Adrenal gland (tissue), 7 donors: ENCODE measurements at regions not wholly inside any gene's neighbourhood (a gene's known extent, or its start where the extent isn't known, plus 50 kb on each side); places are given as distances from the start of the nearest gene placed in this dataset.

Experiments used
- DNase-seq, 7 donors: peaks; one replicate each; pipeline ENCODE4 v3.0.0-alpha.2; 2019 to 2020
- H3K27ac ChIP-seq, 5 donors: fragments of 200-600 bp; sonication (generic) in 4 of 5; 1 replicate in 3 of 5; 2 replicates in 2 of 5; pipeline versions ENCODE4 v1.5.1 to v1.8.0; 2016 to 2020; ENCODE audit warnings: mild to moderate bottlenecking in 1 of 5
- H3K27me3 ChIP-seq: fragments of 200-600 bp; 2 replicates; pipeline ENCODE4 v1.8.0; 2021
- H3K36me3 ChIP-seq, 2 donors: fragments of 200-600 bp; replicated peaks in 1 of 2; 1 replicate in 1 of 2; 2 replicates in 1 of 2; pipeline versions ENCODE4 v1.5.1 to v1.8.0; 2018 to 2022
- H3K4me1 ChIP-seq, 2 donors: fragments of 200-600 bp; replicated peaks in 1 of 2; 1 replicate in 1 of 2; 2 replicates in 1 of 2; pipeline versions ENCODE4 v1.5.1 to v1.8.0; 2018 to 2021
- H3K4me3 ChIP-seq, 4 donors: fragments of 200-600 bp; sonication (generic) in 3 of 4; one replicate each; pipeline ENCODE4 v1.5.1; 2016 to 2018
- H3K9me3 ChIP-seq, 3 donors: fragments of 200-600 bp; sonication (generic) in 1 of 3; replicated peaks in 1 of 3; 1 replicate in 2 of 3; 2 replicates in 1 of 3; pipeline versions ENCODE4 v1.5.1 to v1.8.0; 2016 to 2021
- POLR2A ChIP-seq, 2 donors: fragments of 450-650 bp; IDR thresholded peaks; one replicate each; pipeline ENCODE4 v1.6.1; 2017; ENCODE audit warnings: antibody characterized with exemption in 2 of 2, mild to moderate bottlenecking in 2 of 2, moderate library complexity in 1 of 2
- intact Hi-C, 2 donors: fragments of 100-400 bp; cut with DNase I; formaldehyde crosslinking; loops; one replicate each; pipeline versions ENCODE4 v1.14.1 to v1.15.0; 2022 to 2023
- TF ChIP-seq, protein P1 (sequence below), 6 experiments: fragments of 450-650 bp in 4 of 6; fragments of 200-600 bp in 2 of 6; sonication (generic) in 1 of 6; IDR thresholded peaks; 1 replicate in 5 of 6; 2 replicates in 1 of 6; pipeline versions ENCODE4 v1.5.1 to v1.8.0; 2016 to 2021; ENCODE audit warnings: antibody characterized with exemption in 6 of 6, mild to moderate bottlenecking in 2 of 6, moderate library complexity in 1 of 6
- donor health status: DM: yes; HTN: yes; CAD: no.
- donor health status: DM: no; HTN: no; CAD: no.
- donor health status: DM: no; HTN: no; CAD: no.

DNA sequence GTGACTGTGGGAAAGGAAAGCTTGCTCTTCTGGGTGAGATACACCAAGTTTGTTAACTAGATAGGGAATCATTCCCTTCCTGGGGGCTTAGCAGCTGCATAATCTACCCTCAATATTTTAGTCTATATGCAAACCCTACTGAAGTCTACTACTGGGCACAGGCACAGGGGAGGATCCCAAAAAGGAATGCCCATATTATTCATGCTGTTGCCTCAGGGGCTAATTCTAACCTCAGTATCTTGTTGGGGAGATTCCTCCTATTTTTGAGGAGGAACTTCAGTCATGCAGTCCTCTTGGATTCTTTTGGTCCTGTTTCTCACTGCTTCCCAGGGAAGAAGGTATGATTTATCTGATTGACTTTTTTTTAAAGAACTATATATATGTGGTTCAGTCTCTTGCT is 58.9 kb upstream of the ANKS1B start:
- H3K27ac ChIP-seq, result no peak overlapping the region
- no peaks in the 10 kb centered on the region for H3K27me3 ChIP-seq
- TF ChIP-seq POLR2A (IDR thresholded peaks at IDR 0.05), result no peak
- TF ChIP-seq, protein P1, sequence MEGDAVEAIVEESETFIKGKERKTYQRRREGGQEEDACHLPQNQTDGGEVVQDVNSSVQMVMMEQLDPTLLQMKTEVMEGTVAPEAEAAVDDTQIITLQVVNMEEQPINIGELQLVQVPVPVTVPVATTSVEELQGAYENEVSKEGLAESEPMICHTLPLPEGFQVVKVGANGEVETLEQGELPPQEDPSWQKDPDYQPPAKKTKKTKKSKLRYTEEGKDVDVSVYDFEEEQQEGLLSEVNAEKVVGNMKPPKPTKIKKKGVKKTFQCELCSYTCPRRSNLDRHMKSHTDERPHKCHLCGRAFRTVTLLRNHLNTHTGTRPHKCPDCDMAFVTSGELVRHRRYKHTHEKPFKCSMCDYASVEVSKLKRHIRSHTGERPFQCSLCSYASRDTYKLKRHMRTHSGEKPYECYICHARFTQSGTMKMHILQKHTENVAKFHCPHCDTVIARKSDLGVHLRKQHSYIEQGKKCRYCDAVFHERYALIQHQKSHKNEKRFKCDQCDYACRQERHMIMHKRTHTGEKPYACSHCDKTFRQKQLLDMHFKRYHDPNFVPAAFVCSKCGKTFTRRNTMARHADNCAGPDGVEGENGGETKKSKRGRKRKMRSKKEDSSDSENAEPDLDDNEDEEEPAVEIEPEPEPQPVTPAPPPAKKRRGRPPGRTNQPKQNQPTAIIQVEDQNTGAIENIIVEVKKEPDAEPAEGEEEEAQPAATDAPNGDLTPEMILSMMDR (IDR thresholded peaks at IDR 0.05), result no peak
- H3K4me3 ChIP-seq, result no peak overlapping the region
- H3K9me3 ChIP-seq, result no peaks in the 10 kb centered on the region
- peaks cover 0 to 19% of the 10 kb centered on the region in 2 donors for H3K36me3 ChIP-seq
- intact Hi-C loops, result no loop called here
- no peaks in the 10 kb centered on the region for H3K4me1 ChIP-seq
- DNase-seq, result no peak
